ENCODE measurements at regions not wholly inside any gene's neighbourhood (a gene's known extent, or its start where the extent isn't known, plus 50 kb on each side); places are given as distances from the start of the nearest gene placed in this dataset.

- no peaks in the 10 kb centered on the region for H3K36me3 ChIP-seq (ENCODE audit: low read depth)
- ChIA-PET CTCF (no interaction called here), POLR2A (ENCODE audit: unreplicated experiment) (no interaction called here)
- H3K27me3 ChIP-seq (ENCODE audit: insufficient read depth, low read depth) = no peaks in the 10 kb centered on the region
- DNase-seq = peak in 1 of 2 experiments; percentile 2
- H4K20me1 ChIP-seq (ENCODE audit: insufficient read depth) = no peaks in the 10 kb centered on the region
- H3K4me2 ChIP-seq = no peak overlapping the region
- no peaks in the 10 kb centered on the region for H3K9me3 ChIP-seq (ENCODE audit: insufficient read depth, low read depth)
- H3F3A ChIP-seq (ENCODE audit: insufficient read depth, low read depth) = no peaks in the 10 kb centered on the region
- no peaks in the 10 kb centered on the region for H3K4me1 ChIP-seq (replicated peaks; ENCODE audit: insufficient read depth)
- BruUV-seq (replicated peaks) = no TSS peak
- TF ChIP-seq, protein P1, sequence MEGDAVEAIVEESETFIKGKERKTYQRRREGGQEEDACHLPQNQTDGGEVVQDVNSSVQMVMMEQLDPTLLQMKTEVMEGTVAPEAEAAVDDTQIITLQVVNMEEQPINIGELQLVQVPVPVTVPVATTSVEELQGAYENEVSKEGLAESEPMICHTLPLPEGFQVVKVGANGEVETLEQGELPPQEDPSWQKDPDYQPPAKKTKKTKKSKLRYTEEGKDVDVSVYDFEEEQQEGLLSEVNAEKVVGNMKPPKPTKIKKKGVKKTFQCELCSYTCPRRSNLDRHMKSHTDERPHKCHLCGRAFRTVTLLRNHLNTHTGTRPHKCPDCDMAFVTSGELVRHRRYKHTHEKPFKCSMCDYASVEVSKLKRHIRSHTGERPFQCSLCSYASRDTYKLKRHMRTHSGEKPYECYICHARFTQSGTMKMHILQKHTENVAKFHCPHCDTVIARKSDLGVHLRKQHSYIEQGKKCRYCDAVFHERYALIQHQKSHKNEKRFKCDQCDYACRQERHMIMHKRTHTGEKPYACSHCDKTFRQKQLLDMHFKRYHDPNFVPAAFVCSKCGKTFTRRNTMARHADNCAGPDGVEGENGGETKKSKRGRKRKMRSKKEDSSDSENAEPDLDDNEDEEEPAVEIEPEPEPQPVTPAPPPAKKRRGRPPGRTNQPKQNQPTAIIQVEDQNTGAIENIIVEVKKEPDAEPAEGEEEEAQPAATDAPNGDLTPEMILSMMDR (conservative IDR thresholded peaks at IDR 0.05) = no peak
- no peak for TF ChIP-seq EZH2 (IDR thresholded peaks at IDR 0.05; ENCODE audit: low read depth)
- no peak overlapping the region for H2AFZ ChIP-seq
- no peaks in the 10 kb centered on the region for H3K79me2 ChIP-seq (ENCODE audit: low read depth)
- H3K9me2 ChIP-seq (ENCODE audit: insufficient read depth) = no peaks in the 10 kb centered on the region
- H3K4me3 ChIP-seq = no peak overlapping the region
- H3K27ac ChIP-seq = no peak overlapping the region
- intact Hi-C loops (cut with micrococcal nuclease; ENCODE audit: unreplicated experiment) = no loop called here
Measured at GRCh38 chr4:135316266-135316779, 1114.7 kb upstream of the PABPC4L start.

GRCh38 chr4:135290136-135290535 is 1088.5 kb upstream of the PABPC4L start:
- Histone ChIP-seq H4K20me1 (ENCODE audit: insufficient read depth) (no peaks in the 10 kb centered on the region), H3K9me3 (ENCODE audit: insufficient read depth, low read depth) (no peaks in the 10 kb centered on the region), H3K4me1 (replicated peaks; ENCODE audit: insufficient read depth) (no peaks in the 10 kb centered on the region), H3K27ac (no peak overlapping the region), H3F3A (ENCODE audit: insufficient read depth, low read depth) (no peaks in the 10 kb centered on the region), H3K79me2 (ENCODE audit: low read depth) (no peaks in the 10 kb centered on the region), H2AFZ (no peak overlapping the region), H3K9me2 (ENCODE audit: insufficient read depth) (no peaks in the 10 kb centered on the region), H3K36me3 (ENCODE audit: low read depth) (no peaks in the 10 kb centered on the region), H3K27me3 (ENCODE audit: insufficient read depth, low read depth) (no peaks in the 10 kb centered on the region), H3K4me2 (no peak overlapping the region), H3K4me3 (no peak overlapping the region)
- no TSS peak for BruUV-seq (replicated peaks)
- DNase-seq = no peak
- intact Hi-C loops (cut with micrococcal nuclease; ENCODE audit: unreplicated experiment) = no loop called here
- TF ChIP-seq, protein P1 (conservative IDR thresholded peaks at IDR 0.05) = no peak
- no peak for TF ChIP-seq EZH2 (IDR thresholded peaks at IDR 0.05; ENCODE audit: low read depth)
- ChIA-PET POLR2A (ENCODE audit: unreplicated experiment) (no interaction called here), CTCF (no interaction called here)

DNA sequence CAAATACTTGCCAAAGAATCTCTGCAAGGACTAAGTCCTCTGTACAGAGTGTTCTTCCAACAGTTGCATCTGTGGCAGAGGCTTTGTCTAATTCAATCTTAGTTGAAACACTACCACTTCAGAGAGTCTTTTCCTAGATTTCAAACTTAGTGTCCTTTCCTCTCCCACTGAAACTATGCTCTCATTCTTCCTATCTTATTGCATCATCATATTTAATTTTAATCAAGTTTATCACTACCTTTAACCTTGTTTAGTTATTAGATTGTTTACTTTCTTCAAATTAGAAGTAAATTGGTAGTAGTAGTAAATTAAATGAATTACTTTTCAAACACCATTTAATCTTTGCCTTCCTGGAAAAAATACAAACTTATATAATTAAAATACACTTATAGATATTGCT is 1082.3 kb upstream of the PABPC4L start:
- TF ChIP-seq, protein P1 (conservative IDR thresholded peaks at IDR 0.05) = no peak
- TF ChIP-seq EZH2 (IDR thresholded peaks at IDR 0.05; ENCODE audit: low read depth) = no peak
- Histone ChIP-seq H3K79me2 (ENCODE audit: low read depth) (no peaks in the 10 kb centered on the region), H4K20me1 (ENCODE audit: insufficient read depth) (no peaks in the 10 kb centered on the region), H3K9me3 (ENCODE audit: insufficient read depth, low read depth) (no peaks in the 10 kb centered on the region), H3F3A (ENCODE audit: insufficient read depth, low read depth) (no peaks in the 10 kb centered on the region), H3K36me3 (ENCODE audit: low read depth) (no peaks in the 10 kb centered on the region), H3K4me1 (replicated peaks; ENCODE audit: insufficient read depth) (no peaks in the 10 kb centered on the region), H2AFZ (no peak overlapping the region), H3K4me2 (no peak overlapping the region), H3K9me2 (ENCODE audit: insufficient read depth) (no peaks in the 10 kb centered on the region), H3K27ac (no peak overlapping the region), H3K4me3 (no peak overlapping the region), H3K27me3 (ENCODE audit: insufficient read depth, low read depth) (no peaks in the 10 kb centered on the region)
- BruUV-seq (replicated peaks) = no TSS peak
- DNase-seq = no peak
- intact Hi-C loops (cut with micrococcal nuclease; ENCODE audit: unreplicated experiment) = no loop called here
- ChIA-PET POLR2A (ENCODE audit: unreplicated experiment) (no interaction called here), CTCF (no interaction called here)
